ENCODE measurements at regions not wholly inside any gene's neighbourhood (a gene's known extent, or its start where the extent isn't known, plus 50 kb on each side); places are given as distances from the start of the nearest gene placed in this dataset.

- no peak for TF ChIP-seq CTCF (optimal IDR thresholded peaks at IDR 0.05 in 1 of 3, IDR thresholded peaks at IDR 0.05 in 1 of 3, conservative IDR thresholded peaks at IDR 0.05 in 1 of 3; ENCODE audit: extremely low read depth in 1 of 3, insufficient read depth in 2 of 3, low read length in 3 of 3)
- no peak for TF ChIP-seq EZH2 (IDR thresholded peaks at IDR 0.05; ENCODE audit: low read length)
Measured at GRCh38 chr9:80375477-80375876, 803.7 kb downstream of the TLE4 start.
